GM12878 (cell line): ENCODE measurements at regions not wholly inside any gene's neighbourhood (a gene's known extent, or its start where the extent isn't known, plus 50 kb on each side); places are given as distances from the start of the nearest gene placed in this dataset.

Experiments used
- CBFB ChIP-seq: IDR thresholded peaks from 2 replicates; pipeline ENCODE4 v1.6.1; 2016; ENCODE audit warnings: antibody characterized with exemption, low read depth
- JUND ChIP-seq: IDR thresholded peaks from 2 replicates; pipeline ENCODE4 v1.6.1; 2012; ENCODE audit warnings: low read depth, mild to moderate bottlenecking, low read length, improper control_type of control experiment, moderate library complexity
- NFYB ChIP-seq: IDR thresholded peaks from 2 replicates; pipeline ENCODE4 v1.6.1; 2011; ENCODE audit warnings: low read depth, mild to moderate bottlenecking, low read length, improper control_type of control experiment, moderate library complexity; ENCODE audit not compliant: insufficient read depth
- RAD21 ChIP-seq: IDR thresholded peaks from 2 replicates; pipeline ENCODE4 v1.6.1; 2011; ENCODE audit warnings: mild to moderate bottlenecking, low read depth, low read length, moderate library complexity; ENCODE audit not compliant: insufficient read depth
- TF ChIP-seq, protein P1 (sequence below), 3 experiments: IDR thresholded peaks in 2 of 3; conservative IDR thresholded peaks in 1 of 3; 2 replicates each; pipeline ENCODE4 v1.5.1; 2011; ENCODE audit warnings: low read depth in 3 of 3, low read length in 3 of 3, mild to moderate bottlenecking in 3 of 3, control low read depth in 2 of 3, moderate library complexity in 2 of 3, inconsistent platforms in 1 of 3, mixed read lengths in 1 of 3; ENCODE audit not compliant: control insufficient read depth in 2 of 3, insufficient read depth in 1 of 3; ENCODE audit errors: extremely low read depth in 1 of 3
- TF ChIP-seq, protein P2 (sequence below): IDR thresholded peaks from 2 replicates; pipeline ENCODE4 v1.6.1; 2012; ENCODE audit warnings: mild to moderate bottlenecking, low read depth, low read length
- TF ChIP-seq, protein P3 (sequence below): IDR thresholded peaks from 2 replicates; pipeline ENCODE4 v1.6.1; 2012; ENCODE audit warnings: low read depth, low read length, improper control_type of control experiment
- TF ChIP-seq, protein P4 (sequence below): IDR thresholded peaks from 2 replicates; pipeline ENCODE4 v1.6.1; 2012; ENCODE audit warnings: low read depth, low read length, improper control_type of control experiment

DNA sequence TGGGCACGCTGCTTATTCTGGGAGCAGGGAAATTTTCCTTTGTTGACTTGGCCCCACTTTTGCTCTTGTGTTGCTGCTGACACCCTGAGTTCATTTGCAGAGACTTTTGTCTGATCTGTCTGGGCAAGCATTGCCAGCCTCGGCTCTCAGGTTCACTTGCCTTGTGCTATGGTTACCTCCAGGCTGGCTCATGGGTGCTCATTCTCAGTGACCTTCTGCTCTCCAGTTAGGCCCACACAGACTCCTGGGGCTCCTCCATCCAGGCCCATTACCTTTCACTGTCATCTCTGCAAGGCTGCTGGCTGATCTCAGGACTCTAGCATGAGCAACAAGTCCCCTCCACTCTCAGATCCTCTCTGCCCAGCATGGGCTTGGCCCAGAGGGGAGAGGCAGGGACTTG, 108.3 kb downstream of the IL20RB start:
- TF ChIP-seq, protein P1, sequence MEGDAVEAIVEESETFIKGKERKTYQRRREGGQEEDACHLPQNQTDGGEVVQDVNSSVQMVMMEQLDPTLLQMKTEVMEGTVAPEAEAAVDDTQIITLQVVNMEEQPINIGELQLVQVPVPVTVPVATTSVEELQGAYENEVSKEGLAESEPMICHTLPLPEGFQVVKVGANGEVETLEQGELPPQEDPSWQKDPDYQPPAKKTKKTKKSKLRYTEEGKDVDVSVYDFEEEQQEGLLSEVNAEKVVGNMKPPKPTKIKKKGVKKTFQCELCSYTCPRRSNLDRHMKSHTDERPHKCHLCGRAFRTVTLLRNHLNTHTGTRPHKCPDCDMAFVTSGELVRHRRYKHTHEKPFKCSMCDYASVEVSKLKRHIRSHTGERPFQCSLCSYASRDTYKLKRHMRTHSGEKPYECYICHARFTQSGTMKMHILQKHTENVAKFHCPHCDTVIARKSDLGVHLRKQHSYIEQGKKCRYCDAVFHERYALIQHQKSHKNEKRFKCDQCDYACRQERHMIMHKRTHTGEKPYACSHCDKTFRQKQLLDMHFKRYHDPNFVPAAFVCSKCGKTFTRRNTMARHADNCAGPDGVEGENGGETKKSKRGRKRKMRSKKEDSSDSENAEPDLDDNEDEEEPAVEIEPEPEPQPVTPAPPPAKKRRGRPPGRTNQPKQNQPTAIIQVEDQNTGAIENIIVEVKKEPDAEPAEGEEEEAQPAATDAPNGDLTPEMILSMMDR (IDR thresholded peaks at IDR 0.05 in 2 of 3, conservative IDR thresholded peaks at IDR 0.05 in 1 of 3; ENCODE audit: control insufficient read depth in 2 of 3, extremely low read depth in 1 of 3, insufficient read depth in 1 of 3, low read depth in 3 of 3, low read length in 3 of 3) = no peak
- no peak for TF ChIP-seq CBFB
- TF ChIP-seq, protein P2, sequence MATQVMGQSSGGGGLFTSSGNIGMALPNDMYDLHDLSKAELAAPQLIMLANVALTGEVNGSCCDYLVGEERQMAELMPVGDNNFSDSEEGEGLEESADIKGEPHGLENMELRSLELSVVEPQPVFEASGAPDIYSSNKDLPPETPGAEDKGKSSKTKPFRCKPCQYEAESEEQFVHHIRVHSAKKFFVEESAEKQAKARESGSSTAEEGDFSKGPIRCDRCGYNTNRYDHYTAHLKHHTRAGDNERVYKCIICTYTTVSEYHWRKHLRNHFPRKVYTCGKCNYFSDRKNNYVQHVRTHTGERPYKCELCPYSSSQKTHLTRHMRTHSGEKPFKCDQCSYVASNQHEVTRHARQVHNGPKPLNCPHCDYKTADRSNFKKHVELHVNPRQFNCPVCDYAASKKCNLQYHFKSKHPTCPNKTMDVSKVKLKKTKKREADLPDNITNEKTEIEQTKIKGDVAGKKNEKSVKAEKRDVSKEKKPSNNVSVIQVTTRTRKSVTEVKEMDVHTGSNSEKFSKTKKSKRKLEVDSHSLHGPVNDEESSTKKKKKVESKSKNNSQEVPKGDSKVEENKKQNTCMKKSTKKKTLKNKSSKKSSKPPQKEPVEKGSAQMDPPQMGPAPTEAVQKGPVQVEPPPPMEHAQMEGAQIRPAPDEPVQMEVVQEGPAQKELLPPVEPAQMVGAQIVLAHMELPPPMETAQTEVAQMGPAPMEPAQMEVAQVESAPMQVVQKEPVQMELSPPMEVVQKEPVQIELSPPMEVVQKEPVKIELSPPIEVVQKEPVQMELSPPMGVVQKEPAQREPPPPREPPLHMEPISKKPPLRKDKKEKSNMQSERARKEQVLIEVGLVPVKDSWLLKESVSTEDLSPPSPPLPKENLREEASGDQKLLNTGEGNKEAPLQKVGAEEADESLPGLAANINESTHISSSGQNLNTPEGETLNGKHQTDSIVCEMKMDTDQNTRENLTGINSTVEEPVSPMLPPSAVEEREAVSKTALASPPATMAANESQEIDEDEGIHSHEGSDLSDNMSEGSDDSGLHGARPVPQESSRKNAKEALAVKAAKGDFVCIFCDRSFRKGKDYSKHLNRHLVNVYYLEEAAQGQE = no peak
- no peak for TF ChIP-seq JUND
- no peak for TF ChIP-seq RAD21
- TF ChIP-seq, protein P3, sequence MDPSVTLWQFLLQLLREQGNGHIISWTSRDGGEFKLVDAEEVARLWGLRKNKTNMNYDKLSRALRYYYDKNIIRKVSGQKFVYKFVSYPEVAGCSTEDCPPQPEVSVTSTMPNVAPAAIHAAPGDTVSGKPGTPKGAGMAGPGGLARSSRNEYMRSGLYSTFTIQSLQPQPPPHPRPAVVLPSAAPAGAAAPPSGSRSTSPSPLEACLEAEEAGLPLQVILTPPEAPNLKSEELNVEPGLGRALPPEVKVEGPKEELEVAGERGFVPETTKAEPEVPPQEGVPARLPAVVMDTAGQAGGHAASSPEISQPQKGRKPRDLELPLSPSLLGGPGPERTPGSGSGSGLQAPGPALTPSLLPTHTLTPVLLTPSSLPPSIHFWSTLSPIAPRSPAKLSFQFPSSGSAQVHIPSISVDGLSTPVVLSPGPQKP = no peak
- TF ChIP-seq, protein P4, sequence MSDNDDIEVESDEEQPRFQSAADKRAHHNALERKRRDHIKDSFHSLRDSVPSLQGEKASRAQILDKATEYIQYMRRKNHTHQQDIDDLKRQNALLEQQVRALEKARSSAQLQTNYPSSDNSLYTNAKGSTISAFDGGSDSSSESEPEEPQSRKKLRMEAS = no peak
- no peak for TF ChIP-seq NFYB
